Panc1 (cell line): ENCODE measurements at regions not wholly inside any gene's neighbourhood (a gene's known extent, or its start where the extent isn't known, plus 50 kb on each side); places are given as distances from the start of the nearest gene placed in this dataset.
"Not testable (repeated sequence)": the region's sequence is repeated elsewhere in the genome, so short reads cannot be mapped to it uniquely, and the experiment has no call there.

Experiments used
- CTCF ChIP-seq: fragments of 450-650 bp; IDR thresholded peaks from 2 replicates; pipeline ENCODE4 v1.5.1; 2017; ENCODE audit warnings: mild to moderate bottlenecking
- REST ChIP-seq, 2 experiments: IDR thresholded peaks; 2 replicates each; pipeline ENCODE4 v1.6.1; 2011 to 2012; ENCODE audit warnings: low read depth in 2 of 2, control low read depth in 1 of 2, low read length in 1 of 2, mild to moderate bottlenecking in 1 of 2, moderate library complexity in 1 of 2; ENCODE audit not compliant: insufficient read depth in 1 of 2

- TF ChIP-seq REST (IDR thresholded peaks at IDR 0.05; ENCODE audit: insufficient read depth in 1 of 2, low read depth in 2 of 2, low read length in 1 of 2); CTCF: not testable (repeated sequence)
These were observed 212.0 kb upstream of the FKBP1C start for GRCh38 chr6:62999242-62999641.
